ENCODE measurements at regions not wholly inside any gene's neighbourhood (a gene's known extent, or its start where the extent isn't known, plus 50 kb on each side); places are given as distances from the start of the nearest gene placed in this dataset.
"Not testable (repeated sequence)": the region's sequence is repeated elsewhere in the genome, so short reads cannot be mapped to it uniquely, and the experiment has no call there.

DNA sequence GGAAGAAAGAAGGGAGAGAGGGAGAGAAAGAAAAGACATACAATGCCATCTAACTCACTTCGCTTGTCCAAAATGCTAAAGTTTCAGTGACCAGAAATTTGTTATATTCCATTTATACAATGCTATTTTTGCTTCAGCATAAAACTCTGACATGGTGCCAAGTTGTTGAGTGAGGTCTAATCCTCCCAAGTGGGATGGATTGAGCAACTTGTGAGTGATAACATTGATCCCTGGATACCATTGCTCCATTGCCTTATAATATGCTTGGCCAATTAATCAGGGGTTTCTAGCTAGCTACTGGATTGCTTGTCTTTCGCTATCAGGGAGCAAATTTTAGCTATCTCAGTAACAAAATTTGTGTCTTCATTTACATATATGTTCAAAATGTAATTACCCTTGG lies 615.6 kb upstream of the DPPA4 start:
- Histone ChIP-seq H3K9ac (ENCODE audit: low read depth in 1 of 2, low read length in 2 of 2) (no peak overlapping the region), H3K27ac (ENCODE audit: low read depth in 2 of 2, low read length in 2 of 2) (no peak overlapping the region), H3K9me3 (ENCODE audit: control insufficient read depth in 2 of 2, low read length in 2 of 2) (no peaks in the 10 kb centered on the region), H3K4me1 (ENCODE audit: control insufficient read depth in 2 of 2, insufficient read depth in 2 of 2, low read length in 2 of 2) (no peaks in the 10 kb centered on the region), H3K4me3 (ENCODE audit: low read length in 2 of 2) (no peak overlapping the region), H3K36me3 (ENCODE audit: control insufficient read depth in 2 of 2, insufficient read depth in 2 of 2, low read length in 2 of 2) (no peaks in the 10 kb centered on the region), H3K27me3 (ENCODE audit: control insufficient read depth in 2 of 2, insufficient read depth in 2 of 2, low read length in 2 of 2) (no peaks in the 10 kb centered on the region)

DNA sequence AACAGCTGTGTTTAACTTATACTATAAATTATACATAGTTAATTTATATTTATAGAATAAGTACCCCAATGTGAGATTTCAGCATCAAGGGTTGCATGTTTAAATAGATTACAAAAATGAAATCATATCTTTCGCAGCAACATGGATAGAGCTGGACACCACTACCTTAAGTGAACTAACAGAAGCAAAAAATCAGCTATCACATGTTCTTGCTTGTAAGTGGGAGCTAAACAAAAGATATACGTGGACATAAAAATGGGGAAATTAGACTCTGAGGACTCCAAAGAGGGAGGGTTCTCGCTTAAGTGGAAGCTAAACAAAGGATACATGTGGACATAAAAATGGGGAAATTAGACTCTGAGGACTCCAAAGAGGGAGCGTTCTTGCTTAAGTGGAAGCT lies 626.5 kb upstream of the DPPA4 start:
- Histone ChIP-seq H3K27me3 (ENCODE audit: control insufficient read depth in 2 of 2, insufficient read depth in 2 of 2, low read length in 2 of 2) (no peaks in the 10 kb centered on the region), H3K4me3 (ENCODE audit: low read length in 2 of 2) (no peak overlapping the region), H3K9me3 (ENCODE audit: control insufficient read depth in 2 of 2, low read length in 2 of 2) (no peaks in the 10 kb centered on the region), H3K27ac (ENCODE audit: low read depth in 2 of 2, low read length in 2 of 2) (no peak overlapping the region), H3K36me3 (ENCODE audit: control insufficient read depth in 2 of 2, insufficient read depth in 2 of 2, low read length in 2 of 2) (no peaks in the 10 kb centered on the region), H3K9ac (ENCODE audit: low read depth in 1 of 2, low read length in 2 of 2) (no peak overlapping the region), H3K4me1 (ENCODE audit: control insufficient read depth in 2 of 2, insufficient read depth in 2 of 2, low read length in 2 of 2) (no peaks in the 10 kb centered on the region)

DNA sequence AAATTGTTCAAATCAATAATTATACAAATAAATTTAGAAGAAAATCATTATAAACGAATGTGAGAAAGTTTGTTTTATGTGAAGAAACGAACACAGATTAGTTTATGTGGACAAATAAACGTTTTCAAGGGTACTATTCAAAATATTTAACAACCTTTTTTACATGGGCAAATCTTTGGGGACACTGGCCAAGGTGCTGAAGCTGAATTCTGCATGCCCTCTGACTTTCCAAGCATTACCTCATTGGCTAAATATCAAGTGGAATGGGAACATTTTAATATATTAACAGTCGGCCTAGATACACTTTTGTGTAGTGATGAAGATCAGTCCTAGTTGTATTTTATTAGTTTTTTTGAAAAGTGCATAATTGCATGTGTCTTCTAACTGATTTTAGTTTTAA lies 636.4 kb upstream of the DPPA4 start:
- Histone ChIP-seq H3K27me3 (ENCODE audit: control insufficient read depth in 2 of 2, insufficient read depth in 2 of 2, low read length in 2 of 2) (no peaks in the 10 kb centered on the region), H3K27ac (ENCODE audit: low read depth in 2 of 2, low read length in 2 of 2) (no peak overlapping the region), H3K4me3 (ENCODE audit: low read length in 2 of 2) (no peak overlapping the region), H3K4me1 (ENCODE audit: control insufficient read depth in 2 of 2, insufficient read depth in 2 of 2, low read length in 2 of 2) (no peaks in the 10 kb centered on the region), H3K9me3 (ENCODE audit: control insufficient read depth in 2 of 2, low read length in 2 of 2) (no peaks in the 10 kb centered on the region), H3K9ac (ENCODE audit: low read depth in 1 of 2, low read length in 2 of 2) (no peak overlapping the region), H3K36me3 (ENCODE audit: control insufficient read depth in 2 of 2, insufficient read depth in 2 of 2, low read length in 2 of 2) (no peaks in the 10 kb centered on the region)

DNA sequence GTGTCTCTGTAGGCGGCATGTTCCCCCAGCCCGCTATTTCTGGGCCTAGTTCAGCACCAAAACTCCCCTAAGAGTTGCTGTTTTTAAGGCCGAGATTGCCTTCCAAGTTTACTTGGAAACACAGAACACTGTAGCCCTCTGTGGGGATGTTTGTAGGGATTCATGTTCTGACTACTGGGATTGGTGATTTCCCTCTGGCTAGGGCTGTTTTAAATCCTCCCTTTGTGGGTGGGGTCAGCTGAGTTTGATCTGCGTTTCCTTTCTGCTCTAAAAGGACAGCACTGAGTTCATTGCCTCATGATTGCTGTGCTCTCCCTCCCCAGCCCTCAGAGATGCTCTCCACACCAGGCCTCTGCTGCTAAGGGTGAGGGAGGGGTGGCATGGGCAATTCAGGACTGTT lies 640.6 kb upstream of the DPPA4 start:
- Histone ChIP-seq H3K4me3 (ENCODE audit: low read length in 2 of 2) (no peak overlapping the region), H3K27me3 (ENCODE audit: control insufficient read depth in 2 of 2, insufficient read depth in 2 of 2, low read length in 2 of 2) (no peaks in the 10 kb centered on the region), H3K9me3 (ENCODE audit: control insufficient read depth in 2 of 2, low read length in 2 of 2) (no peaks in the 10 kb centered on the region), H3K36me3 (ENCODE audit: control insufficient read depth in 2 of 2, insufficient read depth in 2 of 2, low read length in 2 of 2) (no peaks in the 10 kb centered on the region), H3K9ac (ENCODE audit: low read depth in 1 of 2, low read length in 2 of 2) (no peak overlapping the region), H3K27ac (ENCODE audit: low read depth in 2 of 2, low read length in 2 of 2) (no peak overlapping the region), H3K4me1 (ENCODE audit: control insufficient read depth in 2 of 2, insufficient read depth in 2 of 2, low read length in 2 of 2) (no peaks in the 10 kb centered on the region)

DNA sequence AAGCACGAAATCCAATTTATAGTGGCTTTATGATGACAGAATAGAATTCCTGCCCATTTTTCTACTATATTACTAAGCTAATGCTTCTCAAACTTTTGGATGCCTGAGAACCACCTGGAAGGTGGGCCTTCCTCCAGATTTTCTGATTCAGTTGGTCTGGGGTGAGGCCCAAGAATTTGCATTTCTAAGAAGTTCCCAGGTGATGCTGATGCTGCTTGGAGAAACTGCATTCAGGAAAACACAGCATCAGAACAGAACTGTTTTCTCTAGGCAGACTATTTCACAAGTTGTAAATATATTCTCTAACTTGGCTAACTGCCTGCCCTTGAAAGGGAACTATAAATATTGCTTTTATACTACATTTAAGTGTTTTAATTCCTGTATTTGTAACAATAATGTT lies 644.9 kb upstream of the DPPA4 start:
- H3K4me3 ChIP-seq (ENCODE audit: low read length in 2 of 2) = no peak overlapping the region
- H3K27ac ChIP-seq (ENCODE audit: low read depth in 2 of 2, low read length in 2 of 2) = no peak overlapping the region
- no peaks in the 10 kb centered on the region for H3K27me3 ChIP-seq (ENCODE audit: control insufficient read depth in 2 of 2, insufficient read depth in 2 of 2, low read length in 2 of 2)
- H3K9ac ChIP-seq (ENCODE audit: low read depth in 1 of 2, low read length in 2 of 2) = no peak overlapping the region
- H3K36me3 ChIP-seq (ENCODE audit: control insufficient read depth in 2 of 2, insufficient read depth in 2 of 2, low read length in 2 of 2) = no peaks in the 10 kb centered on the region
- no peaks in the 10 kb centered on the region for H3K4me1 ChIP-seq (ENCODE audit: control insufficient read depth in 2 of 2, insufficient read depth in 2 of 2, low read length in 2 of 2)
- no peaks in the 10 kb centered on the region for H3K9me3 ChIP-seq (ENCODE audit: control insufficient read depth in 2 of 2, low read length in 2 of 2)

DNA sequence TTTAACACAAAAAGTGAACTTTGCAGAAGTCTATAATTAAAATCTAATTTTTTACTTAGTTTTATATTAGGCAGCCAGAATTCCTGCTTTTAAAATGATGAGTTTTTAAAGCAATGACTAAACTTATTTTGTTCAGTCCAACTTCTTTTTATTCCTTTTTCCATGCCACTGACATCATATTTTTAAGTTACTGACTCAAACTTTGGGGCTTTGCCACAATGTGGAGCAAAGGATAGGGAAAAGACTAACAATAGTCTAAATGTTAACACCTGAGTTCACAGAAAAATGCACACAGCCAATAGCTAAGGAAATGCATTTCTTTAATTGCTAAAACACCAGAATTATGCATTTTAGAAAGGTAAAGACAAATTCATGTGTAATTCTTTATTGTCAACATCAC lies 647.6 kb upstream of the DPPA4 start:
- Histone ChIP-seq H3K27ac (ENCODE audit: low read depth in 2 of 2, low read length in 2 of 2) (no peak overlapping the region), H3K27me3 (ENCODE audit: control insufficient read depth in 2 of 2, insufficient read depth in 2 of 2, low read length in 2 of 2) (no peaks in the 10 kb centered on the region)

DNA sequence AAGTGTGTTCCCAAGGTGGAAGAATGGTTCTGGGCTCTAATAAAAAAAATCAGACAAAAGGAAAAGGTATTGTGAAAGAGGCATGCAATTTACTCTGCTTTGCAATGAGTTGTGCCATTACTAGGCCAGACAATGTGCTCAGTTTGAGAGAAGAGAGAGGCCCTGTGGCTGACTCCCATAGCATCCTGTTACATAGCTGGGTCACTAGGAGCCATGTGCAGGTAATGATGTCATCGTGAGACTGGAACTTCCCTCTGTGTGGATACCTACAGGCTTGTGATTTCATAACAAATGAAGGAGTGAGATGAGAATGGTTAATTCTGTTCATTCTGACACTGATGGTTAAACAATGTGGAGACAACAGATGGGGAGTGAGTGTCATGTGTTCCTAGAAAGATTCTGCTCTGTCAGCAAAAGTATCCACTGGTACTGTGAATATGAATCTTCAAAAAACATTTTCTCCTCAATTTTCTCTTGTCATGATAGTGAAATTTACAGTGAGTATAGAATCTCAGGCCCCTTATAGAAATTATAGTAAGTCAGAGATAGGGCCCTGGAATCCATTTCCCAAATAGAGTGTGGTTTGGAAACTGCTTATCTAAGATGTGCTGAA lies 648.7 kb upstream of the DPPA4 start:
- H3K9me3 ChIP-seq (ENCODE audit: control insufficient read depth in 2 of 2, low read length in 2 of 2) = no peaks in the 10 kb centered on the region

More for the DNA sequence above, 647.6 kb upstream of the DPPA4 start:
- Histone ChIP-seq H3K4me1 (ENCODE audit: control insufficient read depth in 2 of 2, insufficient read depth in 2 of 2, low read length in 2 of 2) (no peaks in the 10 kb centered on the region), H3K9me3 (ENCODE audit: control insufficient read depth in 2 of 2, low read length in 2 of 2) (no peaks in the 10 kb centered on the region), H3K36me3 (ENCODE audit: control insufficient read depth in 2 of 2, insufficient read depth in 2 of 2, low read length in 2 of 2) (no peaks in the 10 kb centered on the region), H3K9ac (ENCODE audit: low read depth in 1 of 2, low read length in 2 of 2) (no peak overlapping the region), H3K4me3 (ENCODE audit: low read length in 2 of 2) (no peak overlapping the region)

DNA sequence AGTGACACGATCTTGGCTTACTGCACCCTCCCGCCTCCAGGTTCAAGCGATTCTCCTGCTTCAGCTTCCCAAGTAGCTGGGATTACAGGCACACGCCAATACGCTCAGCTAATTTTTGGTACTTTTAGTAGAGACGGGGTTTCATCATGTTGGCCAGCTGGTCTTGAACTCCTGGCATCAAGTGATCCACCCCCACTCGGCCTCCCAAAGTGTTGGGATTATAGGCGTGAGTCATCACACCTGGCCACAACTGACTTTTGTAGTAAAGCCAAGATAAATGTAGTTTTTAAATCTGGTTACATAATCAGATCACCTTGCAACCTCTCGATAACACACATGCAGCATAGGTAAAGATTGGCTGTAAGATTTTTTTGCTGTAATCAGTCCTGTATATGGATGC lies 657.5 kb upstream of the DPPA4 start:
- no peak overlapping the region for H3K4me3 ChIP-seq (ENCODE audit: low read length in 2 of 2)
- no peaks in the 10 kb centered on the region for H3K4me1 ChIP-seq (ENCODE audit: control insufficient read depth in 2 of 2, insufficient read depth in 2 of 2, low read length in 2 of 2)
- H3K9ac ChIP-seq (ENCODE audit: low read depth in 1 of 2, low read length in 2 of 2) = no peak overlapping the region
- no peaks in the 10 kb centered on the region for H3K9me3 ChIP-seq (ENCODE audit: control insufficient read depth in 2 of 2, low read length in 2 of 2)
- no peaks in the 10 kb centered on the region for H3K36me3 ChIP-seq (ENCODE audit: control insufficient read depth in 2 of 2, insufficient read depth in 2 of 2, low read length in 2 of 2)
- H3K27me3 ChIP-seq (ENCODE audit: control insufficient read depth in 2 of 2, insufficient read depth in 2 of 2, low read length in 2 of 2) = no peaks in the 10 kb centered on the region
- H3K27ac ChIP-seq (ENCODE audit: low read depth in 2 of 2, low read length in 2 of 2) = no peak overlapping the region

More for the DNA sequence above, 648.7 kb upstream of the DPPA4 start:
- H3K4me1 ChIP-seq (ENCODE audit: control insufficient read depth in 2 of 2, insufficient read depth in 2 of 2, low read length in 2 of 2) = no peaks in the 10 kb centered on the region
- no peak overlapping the region for H3K9ac ChIP-seq (ENCODE audit: low read depth in 1 of 2, low read length in 2 of 2)
- H3K4me3 ChIP-seq (ENCODE audit: low read length in 2 of 2) = no peak overlapping the region
- no peaks in the 10 kb centered on the region for H3K36me3 ChIP-seq (ENCODE audit: control insufficient read depth in 2 of 2, insufficient read depth in 2 of 2, low read length in 2 of 2)
- no peak overlapping the region for H3K27ac ChIP-seq (ENCODE audit: low read depth in 2 of 2, low read length in 2 of 2)
- H3K27me3 ChIP-seq (ENCODE audit: control insufficient read depth in 2 of 2, insufficient read depth in 2 of 2, low read length in 2 of 2) = no peaks in the 10 kb centered on the region

DNA sequence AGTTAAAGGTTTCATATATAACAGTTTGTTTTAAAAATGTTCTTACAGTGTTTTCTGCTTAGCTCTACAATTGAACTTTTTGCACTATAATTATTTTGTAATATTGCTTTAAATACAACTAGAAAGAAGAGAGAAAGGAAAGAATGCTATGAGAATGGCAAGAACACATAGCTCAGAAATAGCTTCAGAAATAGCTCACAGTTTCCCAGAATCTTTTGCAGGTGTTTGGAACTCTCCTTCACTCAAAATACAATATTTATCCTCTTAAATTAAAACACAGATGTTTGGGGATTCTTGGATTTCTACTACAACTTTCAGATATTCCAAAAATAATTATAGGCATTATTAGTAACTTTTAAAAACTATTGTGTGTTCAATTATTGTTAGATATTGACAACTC lies 658.0 kb upstream of the DPPA4 start:
- H3K36me3 ChIP-seq (ENCODE audit: control insufficient read depth in 2 of 2, insufficient read depth in 2 of 2, low read length in 2 of 2) = no peaks in the 10 kb centered on the region
- no peak overlapping the region for H3K9ac ChIP-seq (ENCODE audit: low read depth in 1 of 2, low read length in 2 of 2)
- H3K4me3 ChIP-seq (ENCODE audit: low read length in 2 of 2) = no peak overlapping the region
- H3K9me3 ChIP-seq (ENCODE audit: control insufficient read depth in 2 of 2, low read length in 2 of 2) = no peaks in the 10 kb centered on the region
- no peaks in the 10 kb centered on the region for H3K4me1 ChIP-seq (ENCODE audit: control insufficient read depth in 2 of 2, insufficient read depth in 2 of 2, low read length in 2 of 2)
- no peaks in the 10 kb centered on the region for H3K27me3 ChIP-seq (ENCODE audit: control insufficient read depth in 2 of 2, insufficient read depth in 2 of 2, low read length in 2 of 2)
- H3K27ac ChIP-seq (ENCODE audit: low read depth in 2 of 2, low read length in 2 of 2) = no peak overlapping the region

DNA sequence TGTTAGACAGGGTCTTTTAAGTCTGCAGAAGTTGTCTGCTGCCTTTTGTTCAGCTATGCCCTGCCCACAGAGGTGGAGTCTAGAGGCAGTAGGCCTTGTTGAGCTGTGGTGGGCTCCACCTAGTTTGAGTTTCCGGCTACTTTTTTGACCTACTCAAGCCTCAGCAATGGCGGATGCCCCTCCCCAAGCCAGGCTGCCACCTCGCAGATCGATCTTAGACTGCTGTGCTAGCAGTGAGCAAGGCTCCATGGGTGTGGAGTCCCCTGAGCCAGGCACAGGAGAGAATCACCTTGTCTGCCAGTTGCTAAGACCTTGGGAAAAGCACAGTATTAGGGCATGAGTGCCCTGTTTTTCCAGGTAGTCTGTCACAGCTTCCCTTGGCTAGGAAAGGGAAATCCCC lies 664.6 kb upstream of the DPPA4 start:
- H3K36me3 ChIP-seq (ENCODE audit: control insufficient read depth in 2 of 2, insufficient read depth in 2 of 2, low read length in 2 of 2); H3K4me1 ChIP-seq (ENCODE audit: control insufficient read depth in 2 of 2, insufficient read depth in 2 of 2, low read length in 2 of 2); H3K27me3 ChIP-seq (ENCODE audit: control insufficient read depth in 2 of 2, insufficient read depth in 2 of 2, low read length in 2 of 2); H3K27ac ChIP-seq (ENCODE audit: low read depth in 2 of 2, low read length in 2 of 2); H3K9ac ChIP-seq (ENCODE audit: low read depth in 1 of 2, low read length in 2 of 2); H3K9me3 ChIP-seq (ENCODE audit: control insufficient read depth in 2 of 2, low read length in 2 of 2); H3K4me3 ChIP-seq (ENCODE audit: low read length in 2 of 2): not testable (repeated sequence)

DNA sequence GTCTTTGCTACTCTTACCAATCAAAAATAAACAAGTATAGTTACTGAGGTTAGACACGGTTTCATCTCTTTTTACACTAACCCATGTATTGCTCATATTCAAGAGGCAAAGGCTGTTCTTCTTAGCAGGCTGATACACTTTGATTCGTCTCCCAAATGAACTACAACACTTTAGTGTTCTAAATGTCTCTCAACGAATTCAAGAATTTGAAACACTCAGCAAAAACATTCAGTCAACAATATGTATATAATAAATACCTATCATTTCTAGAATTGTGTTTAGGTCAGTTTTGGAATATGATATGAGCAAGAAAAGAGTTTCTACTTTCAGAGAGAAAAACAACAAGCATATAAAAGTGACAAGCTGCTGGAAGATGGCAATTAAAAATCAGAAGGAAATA lies 669.6 kb upstream of the DPPA4 start:
- Histone ChIP-seq H3K9me3 (ENCODE audit: control insufficient read depth in 2 of 2, low read length in 2 of 2) (no peaks in the 10 kb centered on the region), H3K27ac (ENCODE audit: low read depth in 2 of 2, low read length in 2 of 2) (no peak overlapping the region), H3K9ac (ENCODE audit: low read depth in 1 of 2, low read length in 2 of 2) (no peak overlapping the region), H3K36me3 (ENCODE audit: control insufficient read depth in 2 of 2, insufficient read depth in 2 of 2, low read length in 2 of 2) (no peaks in the 10 kb centered on the region), H3K27me3 (ENCODE audit: control insufficient read depth in 2 of 2, insufficient read depth in 2 of 2, low read length in 2 of 2) (no peaks in the 10 kb centered on the region), H3K4me3 (ENCODE audit: low read length in 2 of 2) (no peak overlapping the region), H3K4me1 (ENCODE audit: control insufficient read depth in 2 of 2, insufficient read depth in 2 of 2, low read length in 2 of 2) (no peaks in the 10 kb centered on the region)
